Astrocyte of the cerebellum (primary cell): ENCODE measurements at regions not wholly inside any gene's neighbourhood (a gene's known extent, or its start where the extent isn't known, plus 50 kb on each side); places are given as distances from the start of the nearest gene placed in this dataset.

ENCODE experiments used
- DNase-seq: peaks from one replicate; pipeline ENCODE4 v3.0.0-alpha.2; 2011; ENCODE audit warnings: low read depth
- H3K4me3 ChIP-seq: 2 replicates; pipeline ENCODE4 v1.5.1; 2011; ENCODE audit warnings: mild to moderate bottlenecking, low read depth, low read length, moderate library complexity
- CTCF ChIP-seq: IDR thresholded peaks from 2 replicates; pipeline ENCODE4 v1.5.1; 2012; ENCODE audit warnings: low read length, low read depth, moderate library complexity, mild to moderate bottlenecking; ENCODE audit errors: missing control alignments
- in situ Hi-C: cut with HindIII; loops from 2 replicates; pipeline ENCODE4 v1.10.0; 2017; ENCODE audit warnings: low sequenced_read_pairs

GRCh38 chr13:31947506-31947905 lies 84.1 kb upstream of the FRY start:
- in situ Hi-C loops, result no loop called here
- H3K4me3 ChIP-seq, result no peak overlapping the region
- DNase-seq, result no peak
- TF ChIP-seq CTCF, result no peak

- no peak for TF ChIP-seq CTCF
- DNase-seq, result no peak
- no peak overlapping the region for H3K4me3 ChIP-seq
- in situ Hi-C loops, result no loop called here
These were observed 82.1 kb upstream of the FRY start for GRCh38 chr13:31949486-31949885.

- no peak overlapping the region for H3K4me3 ChIP-seq
- no peak for TF ChIP-seq CTCF
- DNase-seq, result no peak
- in situ Hi-C loops, result no loop called here
These were observed 81.3 kb upstream of the FRY start for GRCh38 chr13:31950111-31950815.

GRCh38 chr13:31951215-31951678 lies 80.3 kb upstream of the FRY start:
- no peak for DNase-seq
- no peak for TF ChIP-seq CTCF

GRCh38 chr13:31952641-31953380 lies 78.8 kb upstream of the FRY start:
- DNase-seq, result no peak
- no peak for TF ChIP-seq CTCF
- in situ Hi-C loops, result no loop called here
- no peak overlapping the region for H3K4me3 ChIP-seq

More at GRCh38 chr13:31951215-31951678, 80.3 kb upstream of the FRY start:
- in situ Hi-C loops, result no loop called here
- no peak overlapping the region for H3K4me3 ChIP-seq

GRCh38 chr13:31955101-31955500 lies 76.5 kb upstream of the FRY start:
- in situ Hi-C loops, result no loop called here
- no peak overlapping the region for H3K4me3 ChIP-seq
- TF ChIP-seq CTCF, result no peak
- DNase-seq, result no peak
